Ishikawa (cell line): ENCODE measurements at regions not wholly inside any gene's neighbourhood (a gene's known extent, or its start where the extent isn't known, plus 50 kb on each side); places are given as distances from the start of the nearest gene placed in this dataset.

ENCODE experiments used
- EP300 ChIP-seq: IDR thresholded peaks from 2 replicates; pipeline ENCODE4 v1.6.1; 2012; ENCODE audit warnings: borderline replicate concordance
- NFIC ChIP-seq: IDR thresholded peaks from 2 replicates; pipeline ENCODE4 v1.6.1; 2012

DNA sequence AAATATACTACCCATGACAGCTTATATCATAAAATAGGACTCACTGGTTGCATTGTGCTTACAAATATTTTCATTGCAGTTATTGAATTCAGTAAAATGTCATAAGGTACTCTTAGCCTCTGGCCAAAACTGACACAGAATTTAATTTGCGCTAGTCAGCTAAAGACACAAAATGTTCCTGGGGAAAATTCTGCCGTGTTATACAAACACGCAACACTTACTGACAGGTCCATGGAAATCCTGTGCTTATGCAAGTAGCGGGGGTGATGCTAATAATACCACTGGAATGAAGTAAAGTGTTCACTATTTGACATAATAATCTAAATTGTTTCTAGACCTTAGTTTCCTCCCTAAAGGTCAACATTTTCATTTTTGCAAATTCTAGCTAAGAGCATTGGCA lies 354.4 kb upstream of the RSPO3 start:
- TF ChIP-seq EP300, result no peak
- TF ChIP-seq NFIC, result no peak
